ENCODE measurements at regions not wholly inside any gene's neighbourhood (a gene's known extent, or its start where the extent isn't known, plus 50 kb on each side); places are given as distances from the start of the nearest gene placed in this dataset.

- no peak for TF ChIP-seq CTCF (IDR thresholded peaks at IDR 0.05)
- no peak for TF ChIP-seq EP300 (IDR thresholded peaks at IDR 0.05)
These were observed 220.8 kb upstream of the THUMPD2 start for GRCh38 chr2:39999864-40000263.
